H9 (cell line): ENCODE measurements at regions not wholly inside any gene's neighbourhood (a gene's known extent, or its start where the extent isn't known, plus 50 kb on each side); places are given as distances from the start of the nearest gene placed in this dataset.

ENCODE experiments used
- DNase-seq: peaks from one replicate; pipeline ENCODE4 v3.0.0-alpha.2; 2017
- H2AFZ ChIP-seq: one replicate; pipeline ENCODE4 v1.6.1; 2013; ENCODE audit warnings: mild to moderate bottlenecking, low read length, control low read depth, moderate library complexity
- H2AK5ac ChIP-seq: 2 replicates; pipeline ENCODE4 v1.6.1; 2013; ENCODE audit warnings: low read length, control low read depth, mixed read lengths; ENCODE audit not compliant: insufficient read length
- H2BK120ac ChIP-seq: one replicate; pipeline ENCODE4 v1.6.1; 2013; ENCODE audit warnings: low read depth, mild to moderate bottlenecking, low read length, control low read depth, inconsistent platforms; ENCODE audit not compliant: poor library complexity, severe bottlenecking
- H2BK12ac ChIP-seq: 2 replicates; pipeline ENCODE4 v1.6.1; 2013; ENCODE audit warnings: low read length, control low read depth, mixed read lengths, low read depth; ENCODE audit not compliant: insufficient read length
- H2BK15ac ChIP-seq: 2 replicates; pipeline ENCODE4 v1.6.1; 2013; ENCODE audit warnings: low read depth, low read length, control low read depth
- H2BK20ac ChIP-seq: one replicate; pipeline ENCODE4 v1.6.1; 2013; ENCODE audit warnings: low read depth, mild to moderate bottlenecking, low read length, control low read depth, inconsistent platforms; ENCODE audit not compliant: poor library complexity, severe bottlenecking
- H2BK5ac ChIP-seq: 2 replicates; pipeline ENCODE4 v1.6.1; 2013; ENCODE audit warnings: low read length, control low read depth, mixed read lengths; ENCODE audit not compliant: insufficient read length
- H3K14ac ChIP-seq: 2 replicates; pipeline ENCODE4 v1.6.1; 2013; ENCODE audit warnings: low read length, control low read depth; ENCODE audit not compliant: insufficient read depth
- H3K18ac ChIP-seq: 2 replicates; pipeline ENCODE4 v1.6.1; 2013; ENCODE audit warnings: low read depth, mild to moderate bottlenecking, mixed read lengths, low read length, control low read depth; ENCODE audit not compliant: insufficient read length
- H3K23ac ChIP-seq: 2 replicates; pipeline ENCODE4 v1.6.1; 2013; ENCODE audit warnings: low read length, control low read depth, mixed read lengths, low read depth; ENCODE audit not compliant: insufficient read length
- H3K23me2 ChIP-seq: 2 replicates; pipeline ENCODE4 v1.6.1; 2013; ENCODE audit warnings: low read depth, mild to moderate bottlenecking, mixed read lengths, low read length, control low read depth; ENCODE audit not compliant: insufficient read length, poor library complexity, severe bottlenecking
- H3K27ac ChIP-seq: 2 replicates; pipeline ENCODE4 v1.5.1; 2013; ENCODE audit warnings: low read length, control low read depth, mixed read lengths, low read depth; ENCODE audit not compliant: insufficient read length
- H3K27me3 ChIP-seq: 2 replicates; pipeline ENCODE4 v1.6.1; 2013; ENCODE audit warnings: low read length, control low read depth, inconsistent platforms; ENCODE audit not compliant: insufficient read depth
- H3K4ac ChIP-seq: 2 replicates; pipeline ENCODE4 v1.6.1; 2013; ENCODE audit warnings: low read depth, mild to moderate bottlenecking, control low read depth, inconsistent platforms, low read length, moderate library complexity
- H3K4me1 ChIP-seq: 2 replicates; pipeline ENCODE4 v1.6.1; 2013; ENCODE audit warnings: low read length, control low read depth, inconsistent platforms; ENCODE audit not compliant: insufficient read depth
- H3K4me2 ChIP-seq: 2 replicates; pipeline ENCODE4 v1.6.1; 2013; ENCODE audit warnings: low read length, control low read depth, mixed read lengths; ENCODE audit not compliant: insufficient read length, insufficient read depth
- H3K56ac ChIP-seq: 2 replicates; pipeline ENCODE4 v1.6.1; 2013; ENCODE audit warnings: low read depth, mild to moderate bottlenecking, mixed read lengths, low read length, control low read depth; ENCODE audit not compliant: insufficient read length
- H3K79me1 ChIP-seq: 2 replicates; pipeline ENCODE4 v1.6.1; 2013; ENCODE audit warnings: low read depth, mild to moderate bottlenecking, moderate library complexity, low read length, control low read depth, inconsistent platforms; ENCODE audit not compliant: insufficient read depth, poor library complexity, severe bottlenecking
- H3K79me2 ChIP-seq: 2 replicates; pipeline ENCODE4 v1.6.1; 2013; ENCODE audit warnings: low read length, control low read depth, inconsistent platforms; ENCODE audit not compliant: insufficient read depth
- H3K9ac ChIP-seq: 2 replicates; pipeline ENCODE4 v1.6.1; 2013; ENCODE audit warnings: low read length, control low read depth, mixed read lengths; ENCODE audit not compliant: insufficient read length; ENCODE audit errors: extremely low read depth
- H3K9me3 ChIP-seq: one replicate; pipeline ENCODE4 v1.6.1; 2013; ENCODE audit warnings: low read depth, low read length, inconsistent platforms; ENCODE audit not compliant: control insufficient read depth
- H3T11ph ChIP-seq: one replicate; pipeline ENCODE4 v1.6.1; 2013; ENCODE audit warnings: mild to moderate bottlenecking, low read length, control low read depth, inconsistent platforms
- H4K20me1 ChIP-seq: one replicate; pipeline ENCODE4 v1.6.1; 2013; ENCODE audit not compliant: control insufficient read depth, insufficient read length, insufficient read depth
- H4K5ac ChIP-seq: 2 replicates; pipeline ENCODE4 v1.6.1; 2013; ENCODE audit warnings: low read depth, mild to moderate bottlenecking, mixed read lengths, low read length, control low read depth; ENCODE audit not compliant: insufficient read length
- H4K8ac ChIP-seq: replicated peaks from 2 replicates; pipeline ENCODE4 v1.6.1; 2013; ENCODE audit warnings: low read length, control low read depth, mixed read lengths, low read depth; ENCODE audit not compliant: insufficient read length
- H4K91ac ChIP-seq: 2 replicates; pipeline ENCODE4 v1.6.1; 2013; ENCODE audit warnings: low read depth, mild to moderate bottlenecking, moderate library complexity, mixed read lengths, low read length, control low read depth; ENCODE audit not compliant: insufficient read length
- H3K27ac Mint-ChIP-seq, 3 experiments: 2 replicates in 2 of 3; 3 replicates in 1 of 3; pipeline ENCODE4 v1.8.0; 2020 to 2021; ENCODE audit warnings: mixed read lengths in 3 of 3, mild to moderate bottlenecking in 1 of 3, moderate library complexity in 1 of 3
- H3K27me3 Mint-ChIP-seq: 2 replicates; pipeline ENCODE4 v1.8.0; 2021; ENCODE audit warnings: low read depth, mild to moderate bottlenecking, moderate library complexity, mixed read lengths
- H3K36me3 Mint-ChIP-seq, 3 experiments: 2 replicates in 2 of 3; 3 replicates in 1 of 3; pipeline ENCODE4 v1.8.0; 2020 to 2021; ENCODE audit warnings: low read depth in 3 of 3, mixed read lengths in 3 of 3; ENCODE audit not compliant: insufficient read depth in 1 of 3
- H3K4me1 Mint-ChIP-seq, 2 experiments: 2 replicates each; pipeline ENCODE4 v1.8.0; 2020; ENCODE audit warnings: mixed read lengths in 2 of 2
- H3K4me3 Mint-ChIP-seq, 2 experiments: 2 replicates in 1 of 2; 3 replicates in 1 of 2; pipeline ENCODE4 v1.8.0; 2020 to 2021; ENCODE audit warnings: mild to moderate bottlenecking in 2 of 2, mixed read lengths in 2 of 2, moderate library complexity in 1 of 2
- H3K9me3 Mint-ChIP-seq, 2 experiments: 2 replicates in 1 of 2; 3 replicates in 1 of 2; pipeline ENCODE4 v1.8.0; 2020; ENCODE audit warnings: mild to moderate bottlenecking in 2 of 2, mixed read lengths in 2 of 2, moderate library complexity in 1 of 2
- CTCF ChIP-seq: fragments of 200-600 bp; sonication (generic); conservative IDR thresholded peaks from 3 replicates; pipeline ENCODE4 v1.8.0; 2021; ENCODE audit warnings: antibody characterized with exemption, mild to moderate bottlenecking
- WGBS: extraction: QIAGEN DNeasy Blood & Tissue Kit; methylation state at CpG from one replicate; pipeline ENCODE4 v1.1.7; 2013; ENCODE audit warnings: missing lambda C conversion rate, low lambda C conversion rate, mixed read lengths; ENCODE audit not compliant: insufficient read length; ENCODE audit errors: extremely low coverage; 5-methylcytosine and 5-hydroxymethylcytosine counted together

GRCh38 chr17:52831536-52831935 lies 673.0 kb upstream of the CA10 start:
- H3K23me2 ChIP-seq, result no peaks in the 10 kb centered on the region
- no peak overlapping the region for H3K27ac Mint-ChIP-seq

More at GRCh38 chr17:52831536-52831935, 673.0 kb upstream of the CA10 start:
- Histone ChIP-seq H3K27ac (no peak overlapping the region), H4K8ac (no peak overlapping the region), H3T11ph (no peak overlapping the region), H2BK15ac (no peak overlapping the region), H2AK5ac (no peak overlapping the region), H2BK120ac (no peak overlapping the region), H4K91ac (no peak overlapping the region), H3K18ac (no peak overlapping the region), H3K4me2 (no peak overlapping the region), H2AFZ (no peak overlapping the region), H3K27me3 (no peaks in the 10 kb centered on the region), H3K14ac (no peak overlapping the region), H3K4me1 (no peaks in the 10 kb centered on the region), H3K79me2 (no peaks in the 10 kb centered on the region), H2BK20ac (no peak overlapping the region), H3K23ac (no peak overlapping the region), H4K5ac (no peak overlapping the region), H3K9ac (no peak overlapping the region), H2BK12ac (no peak overlapping the region), H3K79me1 (no peaks in the 10 kb centered on the region), H3K56ac (no peak overlapping the region), H3K4ac (no peak overlapping the region), H3K9me3 (no peaks in the 10 kb centered on the region), H2BK5ac (no peak overlapping the region), H4K20me1 (no peaks in the 10 kb centered on the region)
- WGBS, result no CpG with 5 or more reads among the region's 1 CpG
- Mint-ChIP-seq H3K27me3 (no peaks in the 10 kb centered on the region), H3K4me3 (no peak overlapping the region), H3K9me3 (no peaks in the 10 kb centered on the region), H3K36me3 (peaks cover 0 to 6% (median 0%) of the 10 kb centered on the region in 3 experiments; a peak in 1 of 7 replicates), H3K4me1 (0 out of 4 replicates have a peak, but pooled peaks cover 0 to 4% of the 10 kb centered on the region in 2 experiments)
- DNase-seq, result no peak
- no peak for TF ChIP-seq CTCF
